ENCODE measurements at regions not wholly inside any gene's neighbourhood (a gene's known extent, or its start where the extent isn't known, plus 50 kb on each side); places are given as distances from the start of the nearest gene placed in this dataset.

GRCh38 chr14:48937541-48938195, 648.5 kb downstream of the RPS29 start:
- no peak for DNase-seq (ENCODE audit: extremely low spot score)
- Histone ChIP-seq H3K4me3 (ENCODE audit: low read depth, low read length) (no peak overlapping the region), H3K36me3 (ENCODE audit: insufficient read depth) (no peaks in the 10 kb centered on the region), H3K4me1 (ENCODE audit: insufficient read depth) (no peaks in the 10 kb centered on the region), H3K27ac (ENCODE audit: low read depth) (no peak overlapping the region)
- 43% methylated on average over 10 of the region's 10 CpGs for WGBS

GRCh38 chr14:48936849-48937248, 649.3 kb downstream of the RPS29 start:
- no peak for DNase-seq (ENCODE audit: extremely low spot score)
- Histone ChIP-seq H3K4me1 (ENCODE audit: insufficient read depth) (no peaks in the 10 kb centered on the region), H3K4me3 (ENCODE audit: low read depth, low read length) (no peak overlapping the region), H3K27ac (ENCODE audit: low read depth) (no peak overlapping the region), H3K36me3 (ENCODE audit: insufficient read depth) (no peaks in the 10 kb centered on the region)
- whole genome bisulfite sequencing = 33% methylated on average over 1 of the region's 1 CpG

GRCh38 chr14:48936362-48936761, 649.8 kb downstream of the RPS29 start:
- no peak for DNase-seq (ENCODE audit: extremely low spot score)
- Histone ChIP-seq H3K27ac (ENCODE audit: low read depth) (no peak overlapping the region), H3K4me1 (ENCODE audit: insufficient read depth) (no peaks in the 10 kb centered on the region), H3K36me3 (ENCODE audit: insufficient read depth) (no peaks in the 10 kb centered on the region), H3K4me3 (ENCODE audit: low read depth, low read length) (no peak overlapping the region)
- 26% methylated on average over 2 of the region's 2 CpGs for WGBS

- WGBS = 95% methylated on average over 6 of the region's 6 CpGs
- Histone ChIP-seq H3K36me3 (ENCODE audit: insufficient read depth) (no peaks in the 10 kb centered on the region), H3K4me3 (ENCODE audit: low read depth, low read length) (no peak overlapping the region), H3K27ac (ENCODE audit: low read depth) (no peak overlapping the region), H3K4me1 (ENCODE audit: insufficient read depth) (no peaks in the 10 kb centered on the region)
- no peak for DNase-seq (ENCODE audit: extremely low spot score)
Measured at GRCh38 chr14:48925184-48925583, 661.0 kb downstream of the RPS29 start.

GRCh38 chr14:48914921-48915320, 671.3 kb downstream of the RPS29 start:
- H3K36me3 ChIP-seq (ENCODE audit: insufficient read depth) = no peaks in the 10 kb centered on the region
- 84% methylated on average over 4 of the region's 4 CpGs for WGBS
- no peak for DNase-seq (ENCODE audit: extremely low spot score)
- no peaks in the 10 kb centered on the region for H3K4me1 ChIP-seq (ENCODE audit: insufficient read depth)
- no peak overlapping the region for H3K27ac ChIP-seq (ENCODE audit: low read depth)
- no peak overlapping the region for H3K4me3 ChIP-seq (ENCODE audit: low read depth, low read length)

- Histone ChIP-seq H3K36me3 (ENCODE audit: insufficient read depth) (no peaks in the 10 kb centered on the region), H3K4me1 (ENCODE audit: insufficient read depth) (no peaks in the 10 kb centered on the region), H3K27ac (ENCODE audit: low read depth) (no peak overlapping the region), H3K4me3 (ENCODE audit: low read depth, low read length) (no peak overlapping the region)
- no peak for DNase-seq (ENCODE audit: extremely low spot score)
- WGBS = 74% methylated on average over 1 of the region's 1 CpG
Measured at GRCh38 chr14:48914382-48914781, 671.8 kb downstream of the RPS29 start.

- DNase-seq (ENCODE audit: extremely low spot score) = no peak
- 47% methylated on average over 3 of the region's 3 CpGs for WGBS
Measured at GRCh38 chr14:48900565-48900964, 685.6 kb downstream of the RPS29 start.

GRCh38 chr14:48890333-48890732, 695.8 kb downstream of the RPS29 start:
- no peak overlapping the region for H3K27ac ChIP-seq (ENCODE audit: low read depth)
- no peaks in the 10 kb centered on the region for H3K36me3 ChIP-seq (ENCODE audit: insufficient read depth)
- DNase-seq (ENCODE audit: extremely low spot score) = no peak
- no peaks in the 10 kb centered on the region for H3K4me1 ChIP-seq (ENCODE audit: insufficient read depth)
- WGBS = 35% methylated on average over 1 of the region's 1 CpG
- H3K4me3 ChIP-seq (ENCODE audit: low read depth, low read length) = no peak overlapping the region

More at GRCh38 chr14:48900565-48900964, 685.6 kb downstream of the RPS29 start:
- H3K4me1 ChIP-seq (ENCODE audit: insufficient read depth) = no peaks in the 10 kb centered on the region
- H3K27ac ChIP-seq (ENCODE audit: low read depth) = no peak overlapping the region
- no peaks in the 10 kb centered on the region for H3K36me3 ChIP-seq (ENCODE audit: insufficient read depth)
- no peak overlapping the region for H3K4me3 ChIP-seq (ENCODE audit: low read depth, low read length)

GRCh38 chr14:48876806-48877340, 709.3 kb downstream of the RPS29 start:
- Histone ChIP-seq H3K4me1 (ENCODE audit: insufficient read depth) (no peaks in the 10 kb centered on the region), H3K4me3 (ENCODE audit: low read depth, low read length) (no peak overlapping the region), H3K36me3 (ENCODE audit: insufficient read depth) (no peaks in the 10 kb centered on the region), H3K27ac (ENCODE audit: low read depth) (no peak overlapping the region)
- 76% methylated on average over 1 of the region's 1 CpG for WGBS
- no peak for DNase-seq (ENCODE audit: extremely low spot score)

GRCh38 chr14:48874711-48875110, 711.5 kb downstream of the RPS29 start:
- H3K4me3 ChIP-seq (ENCODE audit: low read depth, low read length) = no peak overlapping the region
- DNase-seq (ENCODE audit: extremely low spot score) = no peak
- H3K4me1 ChIP-seq (ENCODE audit: insufficient read depth) = no peaks in the 10 kb centered on the region
- WGBS = 69% methylated on average over 2 of the region's 2 CpGs
- H3K27ac ChIP-seq (ENCODE audit: low read depth) = no peak overlapping the region
- H3K36me3 ChIP-seq (ENCODE audit: insufficient read depth) = no peaks in the 10 kb centered on the region

- no peaks in the 10 kb centered on the region for H3K36me3 ChIP-seq (ENCODE audit: insufficient read depth)
- DNase-seq (ENCODE audit: extremely low spot score) = no peak
- H3K4me1 ChIP-seq (ENCODE audit: insufficient read depth) = no peaks in the 10 kb centered on the region
- no peak overlapping the region for H3K4me3 ChIP-seq (ENCODE audit: low read depth, low read length)
- no peak overlapping the region for H3K27ac ChIP-seq (ENCODE audit: low read depth)
- 79% methylated on average over 2 of the region's 2 CpGs for WGBS
Measured at GRCh38 chr14:48857366-48857765, 728.8 kb downstream of the RPS29 start.

GRCh38 chr14:48853159-48853558, 733.0 kb downstream of the RPS29 start:
- DNase-seq (ENCODE audit: extremely low spot score) = no peak
- WGBS = 66% methylated on average over 5 of the region's 5 CpGs
- no peak overlapping the region for H3K27ac ChIP-seq (ENCODE audit: low read depth)
- no peaks in the 10 kb centered on the region for H3K4me1 ChIP-seq (ENCODE audit: insufficient read depth)
- no peaks in the 10 kb centered on the region for H3K36me3 ChIP-seq (ENCODE audit: insufficient read depth)
- H3K4me3 ChIP-seq (ENCODE audit: low read depth, low read length) = no peak overlapping the region

- no peak for DNase-seq (ENCODE audit: extremely low spot score)
- Histone ChIP-seq H3K27ac (ENCODE audit: low read depth) (no peak overlapping the region), H3K4me1 (ENCODE audit: insufficient read depth) (no peaks in the 10 kb centered on the region), H3K4me3 (ENCODE audit: low read depth, low read length) (no peak overlapping the region), H3K36me3 (ENCODE audit: insufficient read depth) (no peaks in the 10 kb centered on the region)
- WGBS = 60% methylated on average over 2 of the region's 2 CpGs
Measured at GRCh38 chr14:48849741-48850322, 736.3 kb downstream of the RPS29 start.

GRCh38 chr14:48842785-48843184, 743.4 kb downstream of the RPS29 start:
- DNase-seq (ENCODE audit: extremely low spot score) = no peak
- WGBS = 81% methylated on average over 2 of the region's 2 CpGs
- H3K27ac ChIP-seq (ENCODE audit: low read depth) = no peak overlapping the region
- H3K4me3 ChIP-seq (ENCODE audit: low read depth, low read length) = no peak overlapping the region
- H3K4me1 ChIP-seq (ENCODE audit: insufficient read depth) = no peaks in the 10 kb centered on the region
- H3K36me3 ChIP-seq (ENCODE audit: insufficient read depth) = no peaks in the 10 kb centered on the region

Measured in urinary bladder (tissue), 3 donors.